ENCODE measurements at regions not wholly inside any gene's neighbourhood (a gene's known extent, or its start where the extent isn't known, plus 50 kb on each side); places are given as distances from the start of the nearest gene placed in this dataset.

DNA sequence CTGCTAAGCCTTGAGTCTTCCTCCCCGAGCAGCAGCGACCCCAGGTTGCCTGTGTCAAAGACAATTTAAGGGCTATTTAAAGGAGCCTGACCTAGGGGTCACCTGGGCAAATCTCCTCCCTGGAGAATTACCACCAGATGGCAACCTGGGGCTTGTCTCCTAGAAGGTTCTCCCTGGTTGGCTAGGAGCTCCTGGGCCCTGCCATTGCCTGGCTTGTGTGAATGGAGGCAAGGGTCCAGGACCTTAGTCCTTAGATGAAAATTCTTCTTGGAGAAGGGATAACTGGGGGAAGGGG is 51.3 kb upstream of the TAC4 start:
- FAIRE-seq (no peak), DNase-seq (ENCODE audit: low read depth, low spot score) (no peak), ATAC-seq (no peak)
- CTCF ChIA-PET: interaction anchor here (0.9 kb wide), 1 partner anchor 99 kb away, joined by 3 read pairs; no protein-coding TSS in a partner anchor
- H2AFZ ChIP-seq (ENCODE audit: control insufficient read depth, low read depth, low read length): no peak overlapping the region
- TF ChIP-seq MYC (IDR thresholded peaks at IDR 0.05; ENCODE audit: insufficient read depth, insufficient read length, insufficient replicate concordance, low read length, severe bottlenecking) (no peak), EGR1 (IDR thresholded peaks at IDR 0.05; ENCODE audit: borderline replicate concordance in 1 of 2, low read depth in 2 of 2, low read length in 2 of 2) (no peak), WRNIP1 (IDR thresholded peaks at IDR 0.05; ENCODE audit: borderline replicate concordance, low read depth, low read length) (no peak), CBX3 (IDR thresholded peaks at IDR 0.05; ENCODE audit: borderline replicate concordance, low read depth) (no peak), EZH2 (IDR thresholded peaks at IDR 0.05; ENCODE audit: borderline replicate concordance, control insufficient read depth, low read depth, low read length) (no peak), ATF7 (IDR thresholded peaks at IDR 0.05; ENCODE audit: low read depth) (no peak), BMI1 (IDR thresholded peaks at IDR 0.05; ENCODE audit: borderline replicate concordance) (no peak), KLF5 (IDR thresholded peaks at IDR 0.05; ENCODE audit: partially characterized antibody) (no peak), CHD4 (IDR thresholded peaks at IDR 0.05) (no peak), TBL1XR1 (IDR thresholded peaks at IDR 0.05; ENCODE audit: low read depth, low read length) (no peak), YBX1 (IDR thresholded peaks at IDR 0.05) (no peak), BCL11A (IDR thresholded peaks at IDR 0.05; ENCODE audit: low read depth, low read length) (no peak)
- TF ChIP-seq, protein P1, sequence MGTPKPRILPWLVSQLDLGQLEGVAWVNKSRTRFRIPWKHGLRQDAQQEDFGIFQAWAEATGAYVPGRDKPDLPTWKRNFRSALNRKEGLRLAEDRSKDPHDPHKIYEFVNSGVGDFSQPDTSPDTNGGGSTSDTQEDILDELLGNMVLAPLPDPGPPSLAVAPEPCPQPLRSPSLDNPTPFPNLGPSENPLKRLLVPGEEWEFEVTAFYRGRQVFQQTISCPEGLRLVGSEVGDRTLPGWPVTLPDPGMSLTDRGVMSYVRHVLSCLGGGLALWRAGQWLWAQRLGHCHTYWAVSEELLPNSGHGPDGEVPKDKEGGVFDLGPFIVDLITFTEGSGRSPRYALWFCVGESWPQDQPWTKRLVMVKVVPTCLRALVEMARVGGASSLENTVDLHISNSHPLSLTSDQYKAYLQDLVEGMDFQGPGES (IDR thresholded peaks at IDR 0.05): no peak
- TF ChIP-seq, protein P2, sequence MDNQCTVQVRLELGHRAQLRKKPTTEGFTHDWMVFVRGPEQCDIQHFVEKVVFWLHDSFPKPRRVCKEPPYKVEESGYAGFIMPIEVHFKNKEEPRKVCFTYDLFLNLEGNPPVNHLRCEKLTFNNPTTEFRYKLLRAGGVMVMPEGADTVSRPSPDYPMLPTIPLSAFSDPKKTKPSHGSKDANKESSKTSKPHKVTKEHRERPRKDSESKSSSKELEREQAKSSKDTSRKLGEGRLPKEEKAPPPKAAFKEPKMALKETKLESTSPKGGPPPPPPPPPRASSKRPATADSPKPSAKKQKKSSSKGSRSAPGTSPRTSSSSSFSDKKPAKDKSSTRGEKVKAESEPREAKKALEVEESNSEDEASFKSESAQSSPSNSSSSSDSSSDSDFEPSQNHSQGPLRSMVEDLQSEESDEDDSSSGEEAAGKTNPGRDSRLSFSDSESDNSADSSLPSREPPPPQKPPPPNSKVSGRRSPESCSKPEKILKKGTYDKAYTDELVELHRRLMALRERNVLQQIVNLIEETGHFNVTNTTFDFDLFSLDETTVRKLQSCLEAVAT (IDR thresholded peaks at IDR 0.05): no peak
- TF ChIP-seq, protein P3, sequence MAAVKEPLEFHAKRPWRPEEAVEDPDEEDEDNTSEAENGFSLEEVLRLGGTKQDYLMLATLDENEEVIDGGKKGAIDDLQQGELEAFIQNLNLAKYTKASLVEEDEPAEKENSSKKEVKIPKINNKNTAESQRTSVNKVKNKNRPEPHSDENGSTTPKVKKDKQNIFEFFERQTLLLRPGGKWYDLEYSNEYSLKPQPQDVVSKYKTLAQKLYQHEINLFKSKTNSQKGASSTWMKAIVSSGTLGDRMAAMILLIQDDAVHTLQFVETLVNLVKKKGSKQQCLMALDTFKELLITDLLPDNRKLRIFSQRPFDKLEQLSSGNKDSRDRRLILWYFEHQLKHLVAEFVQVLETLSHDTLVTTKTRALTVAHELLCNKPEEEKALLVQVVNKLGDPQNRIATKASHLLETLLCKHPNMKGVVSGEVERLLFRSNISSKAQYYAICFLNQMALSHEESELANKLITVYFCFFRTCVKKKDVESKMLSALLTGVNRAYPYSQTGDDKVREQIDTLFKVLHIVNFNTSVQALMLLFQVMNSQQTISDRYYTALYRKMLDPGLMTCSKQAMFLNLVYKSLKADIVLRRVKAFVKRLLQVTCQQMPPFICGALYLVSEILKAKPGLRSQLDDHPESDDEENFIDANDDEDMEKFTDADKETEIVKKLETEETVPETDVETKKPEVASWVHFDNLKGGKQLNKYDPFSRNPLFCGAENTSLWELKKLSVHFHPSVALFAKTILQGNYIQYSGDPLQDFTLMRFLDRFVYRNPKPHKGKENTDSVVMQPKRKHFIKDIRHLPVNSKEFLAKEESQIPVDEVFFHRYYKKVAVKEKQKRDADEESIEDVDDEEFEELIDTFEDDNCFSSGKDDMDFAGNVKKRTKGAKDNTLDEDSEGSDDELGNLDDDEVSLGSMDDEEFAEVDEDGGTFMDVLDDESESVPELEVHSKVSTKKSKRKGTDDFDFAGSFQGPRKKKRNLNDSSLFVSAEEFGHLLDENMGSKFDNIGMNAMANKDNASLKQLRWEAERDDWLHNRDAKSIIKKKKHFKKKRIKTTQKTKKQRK (IDR thresholded peaks at IDR 0.05; ENCODE audit: low read depth, low read length): no peak
- H3K4me3 ChIP-seq: no peak overlapping the region
- intact Hi-C loops (cut with micrococcal nuclease; ENCODE audit: unreplicated experiment) (no loop called here), in situ Hi-C loops (cut with MboI) (no loop called here)
- H3K4me2 ChIP-seq (ENCODE audit: control insufficient read depth, insufficient read depth): no peak overlapping the region
- H3K27ac ChIP-seq (ENCODE audit: control insufficient read depth, insufficient read depth): no peak overlapping the region
- H3K9ac ChIP-seq (ENCODE audit: control insufficient read depth, insufficient read depth, low read length): no peak overlapping the region
- RAD21 ChIA-PET (ENCODE audit: unreplicated experiment): interaction anchor here (1.3 kb wide), 1 partner anchor 99 kb away, joined by 3 read pairs; no protein-coding TSS in a partner anchor
- SMC1A ChIA-PET (ENCODE audit: uncharacterized antibody, unreplicated experiment): no interaction called here
- H3K4me1 ChIP-seq (ENCODE audit: control insufficient read depth, insufficient read depth, low read length): no peaks in the 10 kb centered on the region
- H4K20me1 ChIP-seq (ENCODE audit: control insufficient read depth, insufficient read depth): no peaks in the 10 kb centered on the region
- H3K79me2 ChIP-seq (ENCODE audit: control insufficient read depth, insufficient read depth, low read length): no peaks in the 10 kb centered on the region
- no peaks in the 10 kb centered on the region for H3K36me3 ChIP-seq (ENCODE audit: control insufficient read depth in 2 of 2, insufficient read depth in 2 of 2, low read length in 1 of 2)
- POLR2A ChIA-PET: no interaction called here
- 3% methylated on average over 2 of the region's 2 CpGs for WGBS (ENCODE audit: insufficient coverage, insufficient replicate concordance, low lambda C conversion rate, missing lambda C conversion rate)
- no peaks in the 10 kb centered on the region for H3K9me3 ChIP-seq (replicated peaks; ENCODE audit: control insufficient read depth, insufficient read depth, low read length)
- peaks cover 15% of the 10 kb centered on the region in 2 experiments for H3K27me3 ChIP-seq (replicated peaks in 1 of 2; ENCODE audit: control insufficient read depth in 2 of 2, insufficient read depth in 2 of 2, low read length in 1 of 2)
- BruUV-seq (replicated peaks): no TSS peak
